HCT116 (cell line): ENCODE measurements at regions not wholly inside any gene's neighbourhood (a gene's known extent, or its start where the extent isn't known, plus 50 kb on each side); places are given as distances from the start of the nearest gene placed in this dataset.

Experiments
- ATF3 ChIP-seq: IDR thresholded peaks from 2 replicates; pipeline ENCODE4 v1.6.1; 2012
- CBX3 ChIP-seq: IDR thresholded peaks from 2 replicates; pipeline ENCODE4 v1.6.1; 2012; ENCODE audit warnings: low read depth
- CEBPB ChIP-seq: IDR thresholded peaks from 2 replicates; pipeline ENCODE4 v1.6.1; 2012; ENCODE audit warnings: low read depth
- CTCF ChIP-seq, 3 experiments: fragments of 200-600 bp in 1 of 3; sonication (generic) in 1 of 3; IDR thresholded peaks in 2 of 3; conservative IDR thresholded peaks in 1 of 3; 2 replicates each; pipeline ENCODE4 v1.5.1; 2012 to 2017; ENCODE audit warnings: low read depth in 2 of 3, low read length in 2 of 3, antibody characterized with exemption in 1 of 3, borderline replicate concordance in 1 of 3, control low read depth in 1 of 3, mild to moderate bottlenecking in 1 of 3, mixed read lengths in 1 of 3, mixed run types in 1 of 3, moderate library complexity in 1 of 3; ENCODE audit not compliant: insufficient read depth in 1 of 3
- EGR1 ChIP-seq: IDR thresholded peaks from 2 replicates; pipeline ENCODE4 v1.6.1; 2012; ENCODE audit warnings: low read depth
- EZH2 ChIP-seq: fragments of 200-600 bp; sonication (generic); IDR thresholded peaks from 2 replicates; pipeline ENCODE4 v1.6.1; 2017; ENCODE audit warnings: antibody characterized with exemption, mixed run types
- EZH2phosphoT487 ChIP-seq: fragments of 200-600 bp; IDR thresholded peaks from 2 replicates; pipeline ENCODE4 v1.6.1; 2018; ENCODE audit warnings: antibody characterized with exemption, borderline replicate concordance
- JUND ChIP-seq: IDR thresholded peaks from 2 replicates; pipeline ENCODE4 v1.6.1; 2012
- MAX ChIP-seq: IDR thresholded peaks from 2 replicates; pipeline ENCODE4 v1.6.1; 2012
- POLR2A ChIP-seq: IDR thresholded peaks from 2 replicates; pipeline ENCODE4 v1.7.0; 2011; ENCODE audit warnings: borderline replicate concordance; ENCODE audit not compliant: insufficient read depth, insufficient read length; ENCODE audit errors: extremely low read depth
- REST ChIP-seq: IDR thresholded peaks from 2 replicates; pipeline ENCODE4 v1.6.1; 2012; ENCODE audit warnings: low read depth
- SIN3A ChIP-seq: IDR thresholded peaks from 2 replicates; pipeline ENCODE4 v1.6.1; 2012; ENCODE audit warnings: low read depth
- YY1 ChIP-seq: IDR thresholded peaks from 2 replicates; pipeline ENCODE4 v1.6.1; 2011; ENCODE audit warnings: low read length, low read depth, moderate library complexity, mild to moderate bottlenecking; ENCODE audit not compliant: insufficient replicate concordance; ENCODE audit errors: extremely low read depth
- ZFX ChIP-seq: fragments of 450-650 bp; IDR thresholded peaks from 2 replicates; pipeline ENCODE4 v1.6.1; 2017

GRCh38 chr3:8822141-8822540 is 52.7 kb upstream of the OXTR start:
- TF ChIP-seq MAX (no peak), CTCF (IDR thresholded peaks at IDR 0.05 in 2 of 3, conservative IDR thresholded peaks at IDR 0.05 in 1 of 3; ENCODE audit: borderline replicate concordance in 1 of 3, insufficient read depth in 1 of 3, low read depth in 2 of 3, low read length in 2 of 3) (no peak), SIN3A (no peak), YY1 (no peak), POLR2A (no peak), EGR1 (no peak), EZH2phosphoT487 (no peak), ZFX (no peak), REST (no peak), ATF3 (no peak), CEBPB (no peak), EZH2 (no peak), CBX3 (no peak), JUND (no peak)
